Nephron progenitor cell (in vitro differentiated cells): ENCODE measurements at regions not wholly inside any gene's neighbourhood (a gene's known extent, or its start where the extent isn't known, plus 50 kb on each side); places are given as distances from the start of the nearest gene placed in this dataset.

Experiments
- DNase-seq: peaks from one replicate; pipeline ENCODE4 v3.0.0; 2021
- H3K27ac Mint-ChIP-seq: 2 replicates; pipeline ENCODE4 v1.8.0; 2021; ENCODE audit warnings: mild to moderate bottlenecking, moderate library complexity, mixed read lengths
- H3K27me3 Mint-ChIP-seq: 2 replicates; pipeline ENCODE4 v1.8.0; 2021; ENCODE audit warnings: mild to moderate bottlenecking, low read depth, mixed read lengths; ENCODE audit not compliant: poor library complexity
- H3K36me3 Mint-ChIP-seq: 2 replicates; pipeline ENCODE4 v1.8.0; 2021; ENCODE audit warnings: low read depth, mixed read lengths
- H3K4me1 Mint-ChIP-seq: 2 replicates; pipeline ENCODE4 v1.8.0; 2021; ENCODE audit warnings: mixed read lengths
- H3K4me3 Mint-ChIP-seq: 2 replicates; pipeline ENCODE4 v1.8.0; 2021; ENCODE audit warnings: mild to moderate bottlenecking, moderate library complexity, mixed read lengths
- H3K9me3 Mint-ChIP-seq: 2 replicates; pipeline ENCODE4 v1.8.0; 2021; ENCODE audit warnings: mild to moderate bottlenecking, moderate library complexity, mixed read lengths
- TF ChIP-seq, protein P1 (sequence below): fragments of 200-600 bp; sonication (generic); IDR thresholded peaks from 2 replicates; pipeline ENCODE4 v1.5.0; 2021; ENCODE audit warnings: antibody characterized with exemption

DNA sequence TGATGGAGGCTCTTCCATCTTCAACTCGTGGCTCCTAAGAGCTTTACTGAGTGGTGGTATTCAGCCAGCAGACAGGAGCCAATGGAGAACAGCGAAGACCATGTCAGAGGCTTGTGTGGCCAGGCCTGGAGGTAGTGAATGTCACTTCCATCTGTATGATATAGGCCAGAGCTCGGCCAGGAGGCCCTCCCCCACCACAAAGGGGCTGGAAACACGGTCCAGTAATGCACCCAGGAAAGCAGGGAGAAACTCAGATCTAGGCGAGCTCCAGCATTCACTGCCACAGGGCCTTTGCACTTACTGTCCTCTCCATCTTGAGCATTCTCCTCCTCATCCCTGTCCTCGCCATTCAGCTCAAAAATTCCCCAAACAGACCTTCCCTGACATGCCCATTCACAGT, 555.3 kb upstream of the C16orf82 start:
- H3K27me3 Mint-ChIP-seq, result peaks cover 15% of the 10 kb centered on the region
- no peaks in the 10 kb centered on the region for H3K36me3 Mint-ChIP-seq
- no peak for DNase-seq
- TF ChIP-seq, protein P1, sequence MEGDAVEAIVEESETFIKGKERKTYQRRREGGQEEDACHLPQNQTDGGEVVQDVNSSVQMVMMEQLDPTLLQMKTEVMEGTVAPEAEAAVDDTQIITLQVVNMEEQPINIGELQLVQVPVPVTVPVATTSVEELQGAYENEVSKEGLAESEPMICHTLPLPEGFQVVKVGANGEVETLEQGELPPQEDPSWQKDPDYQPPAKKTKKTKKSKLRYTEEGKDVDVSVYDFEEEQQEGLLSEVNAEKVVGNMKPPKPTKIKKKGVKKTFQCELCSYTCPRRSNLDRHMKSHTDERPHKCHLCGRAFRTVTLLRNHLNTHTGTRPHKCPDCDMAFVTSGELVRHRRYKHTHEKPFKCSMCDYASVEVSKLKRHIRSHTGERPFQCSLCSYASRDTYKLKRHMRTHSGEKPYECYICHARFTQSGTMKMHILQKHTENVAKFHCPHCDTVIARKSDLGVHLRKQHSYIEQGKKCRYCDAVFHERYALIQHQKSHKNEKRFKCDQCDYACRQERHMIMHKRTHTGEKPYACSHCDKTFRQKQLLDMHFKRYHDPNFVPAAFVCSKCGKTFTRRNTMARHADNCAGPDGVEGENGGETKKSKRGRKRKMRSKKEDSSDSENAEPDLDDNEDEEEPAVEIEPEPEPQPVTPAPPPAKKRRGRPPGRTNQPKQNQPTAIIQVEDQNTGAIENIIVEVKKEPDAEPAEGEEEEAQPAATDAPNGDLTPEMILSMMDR, result no peak
- H3K27ac Mint-ChIP-seq, result no peak overlapping the region
- no peaks in the 10 kb centered on the region for H3K9me3 Mint-ChIP-seq
- no peak overlapping the region for H3K4me3 Mint-ChIP-seq
- no peaks in the 10 kb centered on the region for H3K4me1 Mint-ChIP-seq

DNA sequence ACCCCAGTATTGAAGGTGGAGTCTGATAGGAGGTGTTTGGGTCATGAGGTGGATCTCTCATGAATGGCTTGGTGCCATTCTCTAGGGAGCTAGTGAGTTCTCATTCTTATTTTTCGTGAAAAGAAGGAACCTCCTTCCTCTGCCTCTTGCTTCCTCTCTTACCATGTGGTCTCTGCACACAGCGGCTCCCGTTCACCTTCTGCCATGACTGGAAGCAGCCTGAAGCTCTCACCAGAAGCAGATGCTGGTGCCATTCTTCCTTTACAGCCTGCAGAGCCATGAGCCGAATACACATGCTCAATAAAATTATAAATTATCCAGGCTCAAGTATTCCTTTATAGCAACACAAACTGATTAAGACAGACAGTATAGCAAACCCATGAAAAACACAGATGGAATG, 545.1 kb upstream of the C16orf82 start:
- DNase-seq, result no peak
- H3K36me3 Mint-ChIP-seq, result no peaks in the 10 kb centered on the region
- TF ChIP-seq, protein P1, result no peak
- H3K4me3 Mint-ChIP-seq, result no peak overlapping the region
- H3K9me3 Mint-ChIP-seq, result no peaks in the 10 kb centered on the region
- H3K27ac Mint-ChIP-seq, result no peak overlapping the region
- H3K4me1 Mint-ChIP-seq, result no peaks in the 10 kb centered on the region
- H3K27me3 Mint-ChIP-seq, result peaks cover 11% of the 10 kb centered on the region

DNA sequence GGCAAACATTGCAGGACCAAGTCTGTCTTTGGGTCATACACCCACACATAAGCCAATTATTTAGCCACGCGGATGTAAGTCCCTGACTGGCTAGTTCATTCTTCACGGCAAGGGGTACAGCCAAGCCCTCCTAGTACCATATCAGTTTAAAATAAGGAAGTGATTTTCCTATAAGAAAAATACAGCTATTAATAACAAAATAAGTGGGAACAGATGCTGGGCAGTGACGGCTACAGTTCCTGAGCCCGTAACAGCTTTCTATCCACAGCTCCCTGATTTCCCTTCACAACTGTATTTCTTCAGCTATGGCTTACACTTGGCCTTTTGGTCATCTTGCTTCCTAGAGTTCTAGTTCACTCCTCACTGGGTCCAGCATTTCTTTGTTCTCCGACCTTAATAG, 542.4 kb upstream of the C16orf82 start:
- H3K36me3 Mint-ChIP-seq, result no peaks in the 10 kb centered on the region
- no peaks in the 10 kb centered on the region for H3K9me3 Mint-ChIP-seq
- TF ChIP-seq, protein P1, result no peak
- H3K4me3 Mint-ChIP-seq, result no peak overlapping the region
- H3K27ac Mint-ChIP-seq, result no peak overlapping the region
- H3K27me3 Mint-ChIP-seq, result peaks cover 11% of the 10 kb centered on the region
- H3K4me1 Mint-ChIP-seq, result no peaks in the 10 kb centered on the region
- no peak for DNase-seq

DNA sequence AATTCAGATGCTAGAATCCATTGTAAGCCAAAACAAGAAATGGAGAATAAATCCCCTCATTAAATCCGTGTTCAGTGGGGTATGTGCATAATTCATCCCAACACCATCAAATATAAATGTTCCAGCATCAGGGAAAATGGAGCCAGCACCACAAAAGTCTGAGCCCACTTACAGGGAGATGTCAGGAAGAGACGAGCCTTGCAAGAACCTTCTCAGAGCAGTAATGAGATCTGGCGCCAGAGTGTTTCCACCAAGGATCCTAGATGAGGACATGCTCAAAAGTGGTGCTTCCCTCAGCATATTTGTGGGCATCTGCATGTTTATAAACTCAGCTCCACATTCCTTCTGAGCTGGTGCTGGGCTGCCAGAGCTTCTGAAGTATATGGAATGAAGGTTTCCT, 541.9 kb upstream of the C16orf82 start:
- H3K9me3 Mint-ChIP-seq, result no peaks in the 10 kb centered on the region
- H3K27me3 Mint-ChIP-seq, result peaks cover 11% of the 10 kb centered on the region
- H3K4me1 Mint-ChIP-seq, result no peaks in the 10 kb centered on the region
- no peak overlapping the region for H3K27ac Mint-ChIP-seq
- TF ChIP-seq, protein P1, result no peak
- no peak for DNase-seq
- no peak overlapping the region for H3K4me3 Mint-ChIP-seq
- no peaks in the 10 kb centered on the region for H3K36me3 Mint-ChIP-seq

DNA sequence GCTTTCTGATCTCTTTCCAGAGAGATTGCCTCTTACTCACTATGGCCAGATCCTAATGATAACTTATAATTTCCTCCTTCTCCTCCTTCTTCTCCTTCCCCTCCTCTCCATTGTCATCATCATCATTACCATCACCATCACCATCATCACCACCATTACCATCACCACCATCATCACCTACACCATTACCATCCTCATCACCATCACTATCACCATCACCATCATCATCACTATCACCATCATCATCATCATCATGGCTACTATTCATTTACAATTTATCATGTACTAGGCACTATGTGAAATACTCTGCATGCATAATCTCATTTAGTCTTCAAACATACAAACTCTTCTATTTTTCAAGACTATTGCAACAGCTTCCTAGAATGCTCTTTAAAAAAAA, 540.9 kb upstream of the C16orf82 start:
- DNase-seq, result no peak
- Mint-ChIP-seq H3K27me3 (peaks cover 11% of the 10 kb centered on the region), H3K4me3 (no peak overlapping the region), H3K27ac (no peak overlapping the region), H3K9me3 (no peaks in the 10 kb centered on the region), H3K36me3 (no peaks in the 10 kb centered on the region), H3K4me1 (peaks cover 6% of the 10 kb centered on the region)
- TF ChIP-seq, protein P1, result no peak

DNA sequence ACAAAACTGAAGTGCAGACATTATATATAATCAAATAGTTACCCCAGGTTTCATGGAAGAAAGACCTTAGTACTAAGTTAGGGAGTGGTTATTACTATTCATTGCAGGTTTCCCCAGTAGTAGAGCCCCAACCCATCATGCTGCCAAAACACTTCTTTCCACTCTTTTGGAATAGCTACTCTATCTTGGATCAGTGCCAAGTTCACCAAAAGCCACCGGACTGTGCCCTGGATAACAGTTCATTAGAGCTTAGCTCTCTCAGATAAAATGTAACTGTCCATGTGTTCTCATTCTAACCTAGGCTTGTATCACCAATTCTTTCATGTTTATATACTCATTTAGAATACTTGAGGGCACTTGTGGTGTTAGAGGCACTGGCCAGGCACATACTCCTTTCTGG, 540.1 kb upstream of the C16orf82 start:
- H3K27ac Mint-ChIP-seq, result no peak overlapping the region
- TF ChIP-seq, protein P1, result no peak
- peaks cover 11% of the 10 kb centered on the region for H3K27me3 Mint-ChIP-seq
- H3K4me1 Mint-ChIP-seq, result peaks cover 8% of the 10 kb centered on the region
- no peak for DNase-seq
- H3K9me3 Mint-ChIP-seq, result no peaks in the 10 kb centered on the region
- no peaks in the 10 kb centered on the region for H3K36me3 Mint-ChIP-seq
- H3K4me3 Mint-ChIP-seq, result no peak overlapping the region
